HCT116 (cell line): ENCODE measurements at regions not wholly inside any gene's neighbourhood (a gene's known extent, or its start where the extent isn't known, plus 50 kb on each side); places are given as distances from the start of the nearest gene placed in this dataset.

Experiments used
- ATAC-seq: fragments of 200-7000 bp; cut with Tn5 transposase; 2 replicates; pipeline ENCODE4 v1.9.1; 2020; ENCODE audit warnings: mild to moderate bottlenecking, moderate library complexity
- BruUV-seq: library from RNA; stranded (reverse); fragments of 400-500 nt; replicated peaks from 2 replicates; lab custom pipeline; 2021; lab: Mats Ljungman, UMichigan
- CTCF ChIA-PET: fragments of 300-600 bp; sonication (Branson Sonifier 250); formaldehyde crosslinking; loops from one replicate; lab custom pipeline; 2021; ENCODE audit warnings: antibody characterized with exemption; lab: Charles Lee
- POLR2A ChIA-PET: fragments of 300-600, 350-600 bp; sonication (Branson Sonifier 250); formaldehyde crosslinking; loops from one replicate; lab custom pipeline; 2021; ENCODE audit warnings: antibody characterized with exemption; lab: Charles Lee
- RAD21 ChIA-PET, 2 experiments: fragments of 300-600 bp; sonication (Branson Sonifier 250); formaldehyde crosslinking; loops; one replicate each; lab custom pipeline; 2023; ENCODE audit warnings: low total read pairs in 2 of 2; ENCODE audit not compliant: uncharacterized antibody in 2 of 2, unreplicated experiment in 2 of 2, low non-redundant PET in 1 of 2; lab: Charles Lee
- DNase-seq: peaks from one replicate; pipeline ENCODE4 v3.0.0-alpha.2; 2010; ENCODE audit warnings: low read depth, low spot score
- H2AFZ ChIP-seq: fragments of 200-600 bp; shearing (Covaris generic), sonication (generic); 2 replicates; pipeline ENCODE4 v1.6.1; 2017; ENCODE audit warnings: low read depth, mixed run types, mixed read lengths, antibody characterized with exemption, low read length; ENCODE audit not compliant: poor library complexity, severe bottlenecking
- H3K27ac ChIP-seq: 2 replicates; pipeline ENCODE4 v1.5.1; 2012; ENCODE audit warnings: low read depth, low read length
- H3K27me3 ChIP-seq: fragments of 200-600 bp; sonication (generic); 2 replicates; pipeline ENCODE4 v1.6.1; 2016; ENCODE audit warnings: mixed run types, low read length, mixed read lengths; ENCODE audit not compliant: insufficient read depth
- H3K36me3 ChIP-seq, 2 experiments: fragments of 200-500 bp in 1 of 2; fragments of 200-600 bp in 1 of 2; sonication (Bioruptor generic) in 1 of 2; sonication (generic) in 1 of 2; 2 replicates each; pipeline versions ENCODE4 v1.5.1 to v1.6.1; 2014 to 2016; ENCODE audit warnings: low read length in 2 of 2, inconsistent platforms in 1 of 2, mixed read lengths in 1 of 2, mixed run types in 1 of 2; ENCODE audit not compliant: insufficient read depth in 2 of 2, control insufficient read depth in 1 of 2
- H3K4me1 ChIP-seq, 2 experiments: fragments of 200-600 bp in 1 of 2; sonication (generic) in 1 of 2; 2 replicates each; pipeline versions ENCODE4 v1.5.1 to v1.6.1; 2012 to 2017; ENCODE audit warnings: low read length in 2 of 2, inconsistent platforms in 1 of 2, mild to moderate bottlenecking in 1 of 2, mixed read lengths in 1 of 2, mixed run types in 1 of 2, moderate library complexity in 1 of 2; ENCODE audit not compliant: insufficient read depth in 2 of 2, control insufficient read depth in 1 of 2
- H3K4me2 ChIP-seq: fragments of 200-600 bp; sonication (generic); 2 replicates; pipeline ENCODE4 v1.6.1; 2017; ENCODE audit warnings: mixed run types, low read length, mixed read lengths
- H3K4me3 ChIP-seq, 2 experiments: fragments of 200-600 bp in 1 of 2; sonication (generic) in 1 of 2; replicated peaks in 1 of 2; 2 replicates each; pipeline ENCODE4 v1.5.1; 2011 to 2016; ENCODE audit warnings: low read length in 2 of 2, control low read depth in 1 of 2, low read depth in 1 of 2, mild to moderate bottlenecking in 1 of 2, mixed read lengths in 1 of 2, mixed run types in 1 of 2
- H3K79me2 ChIP-seq: fragments of 200-600 bp; sonication (generic); 2 replicates; pipeline ENCODE4 v1.6.1; 2017; ENCODE audit warnings: mild to moderate bottlenecking, mixed run types, low read length, moderate library complexity, mixed read lengths; ENCODE audit not compliant: insufficient read depth
- H3K9ac ChIP-seq: fragments of 200-600 bp; sonication (generic); 2 replicates; pipeline ENCODE4 v1.6.1; 2016; ENCODE audit warnings: low read length, mixed read lengths
- H3K9me2 ChIP-seq: fragments of 200-600 bp; sonication (generic), shearing (Covaris generic); 2 replicates; pipeline ENCODE4 v1.6.1; 2017; ENCODE audit warnings: mixed run types, mild to moderate bottlenecking, moderate library complexity; ENCODE audit not compliant: insufficient read depth
- H3K9me3 ChIP-seq, 2 experiments: fragments of 200-500 bp in 1 of 2; fragments of 200-600 bp in 1 of 2; sonication (Bioruptor generic) in 1 of 2; sonication (generic) in 1 of 2; 2 replicates each; pipeline ENCODE4 v1.6.1; 2014 to 2017; ENCODE audit warnings: low read length in 2 of 2, mixed read lengths in 2 of 2, inconsistent platforms in 1 of 2, low read depth in 1 of 2, mild to moderate bottlenecking in 1 of 2, mixed run types in 1 of 2, moderate library complexity in 1 of 2; ENCODE audit not compliant: control insufficient read depth in 1 of 2, insufficient read depth in 1 of 2
- H4K20me1 ChIP-seq: fragments of 200-600 bp; sonication (generic), shearing (Covaris generic); 2 replicates; pipeline ENCODE4 v1.6.1; 2017; ENCODE audit warnings: mixed run types, mild to moderate bottlenecking, moderate library complexity; ENCODE audit not compliant: insufficient read depth
- CBX3 ChIP-seq: IDR thresholded peaks from 2 replicates; pipeline ENCODE4 v1.6.1; 2012; ENCODE audit warnings: low read depth
- ELF1 ChIP-seq: IDR thresholded peaks from 2 replicates; pipeline ENCODE4 v1.6.1; 2012; ENCODE audit warnings: low read depth, borderline replicate concordance
- EZH2 ChIP-seq: fragments of 200-600 bp; sonication (generic); IDR thresholded peaks from 2 replicates; pipeline ENCODE4 v1.6.1; 2017; ENCODE audit warnings: antibody characterized with exemption, mixed run types
- EZH2phosphoT487 ChIP-seq: fragments of 200-600 bp; IDR thresholded peaks from 2 replicates; pipeline ENCODE4 v1.6.1; 2018; ENCODE audit warnings: antibody characterized with exemption, borderline replicate concordance
- FOSL1 ChIP-seq: IDR thresholded peaks from 2 replicates; pipeline ENCODE4 v1.6.1; 2012; ENCODE audit warnings: low read depth
- JUND ChIP-seq: IDR thresholded peaks from 2 replicates; pipeline ENCODE4 v1.6.1; 2012
- POLR2A ChIP-seq: IDR thresholded peaks from 2 replicates; pipeline ENCODE4 v1.7.0; 2011; ENCODE audit warnings: borderline replicate concordance; ENCODE audit not compliant: insufficient read depth, insufficient read length; ENCODE audit errors: extremely low read depth
- POLR2AphosphoS5 ChIP-seq: IDR thresholded peaks from 2 replicates; pipeline ENCODE4 v1.6.1; 2011; ENCODE audit warnings: mild to moderate bottlenecking, low read depth, low read length, moderate library complexity
- RAD21 ChIP-seq: IDR thresholded peaks from 2 replicates; pipeline ENCODE4 v1.6.1; 2012; ENCODE audit warnings: low read depth, mild to moderate bottlenecking
- SP1 ChIP-seq: IDR thresholded peaks from 2 replicates; pipeline ENCODE4 v1.6.1; 2012; ENCODE audit warnings: low read depth
- YY1 ChIP-seq: IDR thresholded peaks from 2 replicates; pipeline ENCODE4 v1.6.1; 2011; ENCODE audit warnings: low read length, low read depth, moderate library complexity, mild to moderate bottlenecking; ENCODE audit not compliant: insufficient replicate concordance; ENCODE audit errors: extremely low read depth
- ZFX ChIP-seq: fragments of 450-650 bp; IDR thresholded peaks from 2 replicates; pipeline ENCODE4 v1.6.1; 2017
- ZNF274 ChIP-seq: fragments of 200-500 bp; sonication (Bioruptor generic); IDR thresholded peaks from 2 replicates; pipeline ENCODE4 v1.6.1; 2014; ENCODE audit warnings: mild to moderate bottlenecking, low read depth, low read length, inconsistent platforms
- intact Hi-C: fragments of 100-400 bp; cut with micrococcal nuclease; formaldehyde crosslinking; loops from 2 replicates; pipeline ENCODE4 v1.10.0; 2022
- TF ChIP-seq, protein P1 (sequence below): IDR thresholded peaks from 2 replicates; pipeline ENCODE4 v1.6.1; 2012
- TF ChIP-seq, protein P2 (sequence below): IDR thresholded peaks from 2 replicates; pipeline ENCODE4 v1.6.1; 2012
- TF ChIP-seq, protein P3 (sequence below): IDR thresholded peaks from 2 replicates; pipeline ENCODE4 v1.6.1; 2012; ENCODE audit warnings: low read depth
- TF ChIP-seq, protein P4 (sequence below): IDR thresholded peaks from 2 replicates; pipeline ENCODE4 v1.6.1; 2011; ENCODE audit warnings: mild to moderate bottlenecking, low read length, moderate library complexity; ENCODE audit not compliant: insufficient replicate concordance; ENCODE audit errors: extremely low read depth

DNA sequence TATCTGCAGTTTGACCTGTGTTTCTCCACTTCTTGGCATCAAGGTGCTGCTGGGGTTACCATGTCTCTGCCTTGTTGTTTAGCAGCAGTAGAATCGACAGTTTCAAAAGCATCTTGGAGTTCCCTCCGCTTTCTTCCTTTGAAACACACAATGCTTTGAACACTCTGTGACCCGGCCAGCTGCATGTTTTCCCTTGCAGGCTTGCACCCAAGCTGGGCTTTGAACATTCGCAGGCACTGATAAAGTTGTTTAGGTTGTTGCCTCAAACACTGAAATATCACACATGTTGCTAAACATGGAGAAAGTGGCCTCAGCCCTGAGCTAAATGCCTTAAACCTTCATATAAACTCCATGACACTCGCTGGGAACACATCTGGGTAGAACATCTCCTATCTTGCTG is 251.7 kb downstream of the TSN start:
- CTCF ChIA-PET: no interaction called here
- Histone ChIP-seq H3K9ac (no peak overlapping the region), H3K27ac (no peak overlapping the region), H3K4me1 (no peaks in the 10 kb centered on the region), H3K27me3 (peaks cover 20% of the 10 kb centered on the region), H3K4me2 (no peak overlapping the region), H3K9me3 (no peaks in the 10 kb centered on the region), H3K9me2 (no peaks in the 10 kb centered on the region), H2AFZ (no peak overlapping the region)
- POLR2A ChIA-PET: no interaction called here
- ATAC-seq: no peak
- TF ChIP-seq POLR2AphosphoS5 (no peak), POLR2A (no peak), RAD21 (no peak), ELF1 (no peak), CBX3 (no peak), JUND (no peak), SP1 (no peak), ZFX (no peak), EZH2 (no peak), ZNF274 (no peak), FOSL1 (no peak), EZH2phosphoT487 (no peak), YY1 (no peak)
- TF ChIP-seq, protein P1, sequence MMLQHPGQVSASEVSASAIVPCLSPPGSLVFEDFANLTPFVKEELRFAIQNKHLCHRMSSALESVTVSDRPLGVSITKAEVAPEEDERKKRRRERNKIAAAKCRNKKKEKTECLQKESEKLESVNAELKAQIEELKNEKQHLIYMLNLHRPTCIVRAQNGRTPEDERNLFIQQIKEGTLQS: no peak
- TF ChIP-seq, protein P2, sequence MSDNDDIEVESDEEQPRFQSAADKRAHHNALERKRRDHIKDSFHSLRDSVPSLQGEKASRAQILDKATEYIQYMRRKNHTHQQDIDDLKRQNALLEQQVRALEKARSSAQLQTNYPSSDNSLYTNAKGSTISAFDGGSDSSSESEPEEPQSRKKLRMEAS: no peak
- TF ChIP-seq, protein P3, sequence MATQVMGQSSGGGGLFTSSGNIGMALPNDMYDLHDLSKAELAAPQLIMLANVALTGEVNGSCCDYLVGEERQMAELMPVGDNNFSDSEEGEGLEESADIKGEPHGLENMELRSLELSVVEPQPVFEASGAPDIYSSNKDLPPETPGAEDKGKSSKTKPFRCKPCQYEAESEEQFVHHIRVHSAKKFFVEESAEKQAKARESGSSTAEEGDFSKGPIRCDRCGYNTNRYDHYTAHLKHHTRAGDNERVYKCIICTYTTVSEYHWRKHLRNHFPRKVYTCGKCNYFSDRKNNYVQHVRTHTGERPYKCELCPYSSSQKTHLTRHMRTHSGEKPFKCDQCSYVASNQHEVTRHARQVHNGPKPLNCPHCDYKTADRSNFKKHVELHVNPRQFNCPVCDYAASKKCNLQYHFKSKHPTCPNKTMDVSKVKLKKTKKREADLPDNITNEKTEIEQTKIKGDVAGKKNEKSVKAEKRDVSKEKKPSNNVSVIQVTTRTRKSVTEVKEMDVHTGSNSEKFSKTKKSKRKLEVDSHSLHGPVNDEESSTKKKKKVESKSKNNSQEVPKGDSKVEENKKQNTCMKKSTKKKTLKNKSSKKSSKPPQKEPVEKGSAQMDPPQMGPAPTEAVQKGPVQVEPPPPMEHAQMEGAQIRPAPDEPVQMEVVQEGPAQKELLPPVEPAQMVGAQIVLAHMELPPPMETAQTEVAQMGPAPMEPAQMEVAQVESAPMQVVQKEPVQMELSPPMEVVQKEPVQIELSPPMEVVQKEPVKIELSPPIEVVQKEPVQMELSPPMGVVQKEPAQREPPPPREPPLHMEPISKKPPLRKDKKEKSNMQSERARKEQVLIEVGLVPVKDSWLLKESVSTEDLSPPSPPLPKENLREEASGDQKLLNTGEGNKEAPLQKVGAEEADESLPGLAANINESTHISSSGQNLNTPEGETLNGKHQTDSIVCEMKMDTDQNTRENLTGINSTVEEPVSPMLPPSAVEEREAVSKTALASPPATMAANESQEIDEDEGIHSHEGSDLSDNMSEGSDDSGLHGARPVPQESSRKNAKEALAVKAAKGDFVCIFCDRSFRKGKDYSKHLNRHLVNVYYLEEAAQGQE: no peak
- TF ChIP-seq, protein P4, sequence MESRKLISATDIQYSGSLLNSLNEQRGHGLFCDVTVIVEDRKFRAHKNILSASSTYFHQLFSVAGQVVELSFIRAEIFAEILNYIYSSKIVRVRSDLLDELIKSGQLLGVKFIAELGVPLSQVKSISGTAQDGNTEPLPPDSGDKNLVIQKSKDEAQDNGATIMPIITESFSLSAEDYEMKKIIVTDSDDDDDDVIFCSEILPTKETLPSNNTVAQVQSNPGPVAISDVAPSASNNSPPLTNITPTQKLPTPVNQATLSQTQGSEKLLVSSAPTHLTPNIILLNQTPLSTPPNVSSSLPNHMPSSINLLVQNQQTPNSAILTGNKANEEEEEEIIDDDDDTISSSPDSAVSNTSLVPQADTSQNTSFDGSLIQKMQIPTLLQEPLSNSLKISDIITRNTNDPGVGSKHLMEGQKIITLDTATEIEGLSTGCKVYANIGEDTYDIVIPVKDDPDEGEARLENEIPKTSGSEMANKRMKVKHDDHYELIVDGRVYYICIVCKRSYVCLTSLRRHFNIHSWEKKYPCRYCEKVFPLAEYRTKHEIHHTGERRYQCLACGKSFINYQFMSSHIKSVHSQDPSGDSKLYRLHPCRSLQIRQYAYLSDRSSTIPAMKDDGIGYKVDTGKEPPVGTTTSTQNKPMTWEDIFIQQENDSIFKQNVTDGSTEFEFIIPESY: no peak
- TF ChIP-seq, all 23 proteins: peak for 0
- Histone ChIP-seq H3K79me2 (no peaks in the 10 kb centered on the region), H4K20me1 (no peaks in the 10 kb centered on the region), H3K4me3 (no peak overlapping the region), H3K36me3 (no peaks in the 10 kb centered on the region)
- no TSS peak for BruUV-seq
- intact Hi-C loops: no loop called here
- RAD21 ChIA-PET: no interaction called here
- DNase-seq: no peak
